CD4-positive, CD25-positive, alpha-beta regulatory T cell (primary cell): ENCODE measurements at regions not wholly inside any gene's neighbourhood (a gene's known extent, or its start where the extent isn't known, plus 50 kb on each side); places are given as distances from the start of the nearest gene placed in this dataset.
"Not testable (repeated sequence)": the region's sequence is repeated elsewhere in the genome, so short reads cannot be mapped to it uniquely, and the experiment has no call there.

Experiments used
- ATAC-seq, 2 donors: fragments of 150-1000 bp; cut with Tn5 transposase; one replicate each; pipeline ENCODE4 v1.10.0; 2021; ENCODE audit warnings: low read depth in 2 of 2, moderate number of reproducible peaks in 2 of 2, moderate library complexity in 1 of 2
- DNase-seq, 3 donors: peaks; one replicate each; pipeline versions ENCODE4 v3.0.0 to v3.0.0-alpha.2; 2012 to 2022; ENCODE audit warnings: mixed read lengths in 1 of 3
- H3K27ac ChIP-seq: one replicate; pipeline ENCODE4 v1.7.0; 2013; ENCODE audit warnings: mild to moderate bottlenecking, low read length; ENCODE audit not compliant: insufficient read depth, poor library complexity, severe bottlenecking
- H3K27me3 ChIP-seq: one replicate; pipeline ENCODE4 v1.7.0; 2013; ENCODE audit warnings: low read length; ENCODE audit not compliant: control insufficient read depth, insufficient read depth
- H3K36me3 ChIP-seq: one replicate; pipeline ENCODE4 v1.7.0; 2013; ENCODE audit warnings: mild to moderate bottlenecking, low read length, moderate library complexity; ENCODE audit not compliant: control insufficient read depth, insufficient read depth
- H3K4me1 ChIP-seq: 2 replicates; pipeline ENCODE4 v1.7.0; 2013; ENCODE audit warnings: mild to moderate bottlenecking, low read length; ENCODE audit not compliant: insufficient read depth, control insufficient read depth, poor library complexity, severe bottlenecking
- H3K4me3 ChIP-seq: one replicate; pipeline ENCODE4 v1.7.0; 2013; ENCODE audit warnings: low read depth, mild to moderate bottlenecking, low read length, moderate library complexity
- H3K9me3 ChIP-seq, 2 experiments: 1 replicate in 1 of 2; 2 replicates in 1 of 2; pipeline ENCODE4 v1.7.0; 2013; ENCODE audit warnings: low read length in 2 of 2, mild to moderate bottlenecking in 1 of 2, moderate library complexity in 1 of 2; ENCODE audit not compliant: control insufficient read depth in 2 of 2
- H3K27ac Mint-ChIP-seq, 3 donors: one replicate each; pipeline ENCODE4 v1.8.0; 2020 to 2022; ENCODE audit warnings: mild to moderate bottlenecking in 3 of 3, mixed read lengths in 3 of 3, moderate library complexity in 2 of 3
- H3K27me3 Mint-ChIP-seq: one replicate; pipeline ENCODE4 v1.8.0; 2022; ENCODE audit warnings: mild to moderate bottlenecking, mixed read lengths
- H3K36me3 Mint-ChIP-seq: one replicate; pipeline ENCODE4 v1.8.0; 2020; ENCODE audit warnings: mixed read lengths
- H3K4me1 Mint-ChIP-seq, 4 donors: one replicate each; pipeline ENCODE4 v1.8.0; 2020 to 2022; ENCODE audit warnings: mixed read lengths in 4 of 4, mild to moderate bottlenecking in 1 of 4
- H3K4me3 Mint-ChIP-seq, 4 donors: one replicate each; pipeline ENCODE4 v1.8.0; 2020 to 2022; ENCODE audit warnings: mild to moderate bottlenecking in 4 of 4, mixed read lengths in 4 of 4, moderate library complexity in 3 of 4
- H3K9me3 Mint-ChIP-seq, 7 donors: one replicate each; pipeline ENCODE4 v1.8.0; 2020 to 2022; ENCODE audit warnings: mixed read lengths in 7 of 7, mild to moderate bottlenecking in 3 of 7, moderate library complexity in 2 of 7

DNA sequence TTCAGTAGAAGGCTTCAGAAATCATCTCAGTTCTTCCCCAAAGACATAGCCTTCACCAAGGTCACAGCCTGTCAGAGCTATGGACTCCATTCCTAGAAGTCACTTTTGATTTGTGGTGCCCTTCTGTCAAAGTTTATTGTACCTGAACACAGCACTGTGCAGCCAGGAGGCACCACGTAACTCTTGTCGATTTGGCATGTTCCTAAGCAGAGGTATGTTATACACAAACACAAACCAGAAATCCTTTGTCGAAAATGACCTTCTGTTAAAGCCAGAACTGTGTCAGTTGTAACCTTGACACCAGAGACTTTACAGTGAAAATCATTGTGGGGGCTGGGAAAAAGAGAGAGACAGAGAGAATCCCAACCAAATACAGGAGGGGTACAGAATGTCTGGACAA lies 62.6 kb upstream of the SGPP2 start:
- H3K27me3 Mint-ChIP-seq, result no peaks in the 10 kb centered on the region
- Histone ChIP-seq H3K27ac (no peak overlapping the region), H3K9me3 (no peaks in the 10 kb centered on the region), H3K4me1 (no peaks in the 10 kb centered on the region), H3K27me3 (peaks cover 4% of the 10 kb centered on the region), H3K36me3 (no peaks in the 10 kb centered on the region), H3K4me3 (no peak overlapping the region)
- DNase-seq (no peak), ATAC-seq (no peak)
- H3K4me3 Mint-ChIP-seq, result no peak overlapping the region
- H3K4me1 Mint-ChIP-seq, result no peaks in the 10 kb centered on the region
- H3K36me3 Mint-ChIP-seq, result no peaks in the 10 kb centered on the region
- peaks cover 0 to 2% (median 0%) of the 10 kb centered on the region in 7 donors for H3K9me3 Mint-ChIP-seq
- H3K27ac Mint-ChIP-seq, result no peak overlapping the region

DNA sequence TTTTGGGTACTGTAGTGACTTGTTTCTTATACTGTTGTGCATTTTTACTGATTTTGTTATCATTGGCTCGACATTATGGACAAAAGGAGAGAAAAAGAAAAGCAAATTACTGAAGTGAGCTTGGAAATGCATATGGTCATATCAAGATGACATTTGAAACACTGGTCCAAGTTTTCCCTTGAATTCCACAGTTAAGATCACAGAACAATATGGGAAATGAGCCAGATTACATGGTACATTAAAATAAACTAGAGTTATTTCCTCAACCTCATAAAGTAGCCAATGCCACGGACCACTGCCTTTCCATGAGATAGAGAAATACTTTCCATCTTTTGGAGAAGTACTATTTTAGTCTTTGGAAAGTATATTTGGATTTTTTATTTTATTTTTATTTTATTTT lies 62.0 kb upstream of the SGPP2 start:
- H3K4me1 Mint-ChIP-seq, result no peaks in the 10 kb centered on the region
- ATAC-seq (no peak), DNase-seq (no peak)
- no peaks in the 10 kb centered on the region for H3K9me3 ChIP-seq
- no peaks in the 10 kb centered on the region for H3K36me3 Mint-ChIP-seq
- H3K27ac Mint-ChIP-seq, result no peak overlapping the region
- no peaks in the 10 kb centered on the region for H3K4me1 ChIP-seq
- peaks cover 4% of the 10 kb centered on the region for H3K27me3 ChIP-seq
- H3K4me3 Mint-ChIP-seq, result no peak overlapping the region
- no peaks in the 10 kb centered on the region for H3K36me3 ChIP-seq
- peaks cover 0 to 2% (median 0%) of the 10 kb centered on the region in 7 donors for H3K9me3 Mint-ChIP-seq
- no peak overlapping the region for H3K27ac ChIP-seq
- H3K27me3 Mint-ChIP-seq, result no peaks in the 10 kb centered on the region
- H3K4me3 ChIP-seq, result no peak overlapping the region

DNA sequence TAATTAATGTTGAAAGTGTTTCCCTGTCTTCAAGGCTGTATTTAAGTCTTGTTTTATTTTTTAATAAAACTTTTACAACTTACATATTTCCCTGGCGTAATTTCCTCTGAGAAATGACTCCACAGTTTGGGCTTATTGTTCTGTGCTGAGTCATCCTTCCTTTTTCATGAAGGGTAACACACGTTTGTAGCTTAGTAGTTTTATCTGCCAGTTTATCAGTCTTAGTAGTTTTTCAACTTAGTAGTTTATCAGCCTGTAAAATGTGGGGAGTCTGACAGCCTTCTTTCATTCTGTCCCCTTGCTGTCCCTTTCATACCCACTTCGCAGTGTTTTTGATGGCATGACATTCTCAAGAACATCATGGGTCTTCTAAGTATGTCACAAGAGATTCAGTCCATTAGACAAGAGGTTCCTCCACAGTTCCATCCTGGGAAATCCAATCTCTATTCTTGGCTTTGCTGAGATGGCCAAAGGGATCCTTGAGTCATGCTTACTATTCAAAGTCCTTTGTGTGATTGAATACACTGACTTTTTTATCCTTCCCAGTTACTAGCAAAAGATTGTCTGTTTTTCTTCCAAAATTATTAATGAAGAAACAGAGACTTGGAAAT lies 60.0 kb upstream of the SGPP2 start:
- H3K27me3 Mint-ChIP-seq, result no peaks in the 10 kb centered on the region
- no peaks in the 10 kb centered on the region for H3K36me3 ChIP-seq
- DNase-seq (peak in 1 of 3 donors; percentile 1), ATAC-seq (no peak)
- no peaks in the 10 kb centered on the region for H3K27me3 ChIP-seq
- peaks cover 3% of the 10 kb centered on the region for H3K36me3 Mint-ChIP-seq
- H3K4me1 Mint-ChIP-seq, result no peaks in the 10 kb centered on the region
- H3K27ac ChIP-seq, result no peak overlapping the region
- no peaks in the 10 kb centered on the region for H3K4me1 ChIP-seq
- no peak overlapping the region for H3K27ac Mint-ChIP-seq
- no peak overlapping the region for H3K4me3 ChIP-seq
- H3K9me3 Mint-ChIP-seq, result peaks cover 0 to 7% (median 2%) of the 10 kb centered on the region in 7 donors
- H3K4me3 Mint-ChIP-seq, result no peak overlapping the region
- H3K9me3 ChIP-seq, result no peaks in the 10 kb centered on the region

DNA sequence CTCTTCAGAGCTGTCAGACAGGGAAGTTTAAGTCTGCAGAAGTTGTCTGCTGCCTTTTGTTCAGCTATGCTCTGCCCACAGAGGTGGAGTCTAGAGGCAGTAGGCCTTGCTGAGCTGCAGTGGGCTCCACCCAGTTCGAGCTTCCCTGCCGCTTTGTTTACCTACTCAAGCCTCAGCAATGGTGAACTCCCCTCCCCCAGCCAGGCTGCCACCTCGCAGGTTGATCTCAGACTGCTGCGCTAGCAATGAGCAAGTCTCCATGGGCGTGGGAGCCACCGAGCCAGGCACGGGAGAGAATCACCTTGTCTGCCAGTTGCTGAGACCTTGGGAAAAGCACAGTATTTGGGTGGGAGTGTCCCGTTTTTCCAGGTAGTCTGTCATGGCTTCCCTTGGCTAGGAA lies 56.1 kb upstream of the SGPP2 start:
- not testable (repeated sequence) for H3K27ac ChIP-seq, H3K36me3 ChIP-seq, H3K36me3 Mint-ChIP-seq, H3K4me1 ChIP-seq, H3K4me3 ChIP-seq, H3K4me3 Mint-ChIP-seq, H3K27ac Mint-ChIP-seq, DNase-seq, H3K9me3 ChIP-seq, H3K4me1 Mint-ChIP-seq, H3K27me3 ChIP-seq, ATAC-seq, H3K27me3 Mint-ChIP-seq
- peaks cover 0 to 18% (median 5%) of the 10 kb centered on the region in 7 donors for H3K9me3 Mint-ChIP-seq

DNA sequence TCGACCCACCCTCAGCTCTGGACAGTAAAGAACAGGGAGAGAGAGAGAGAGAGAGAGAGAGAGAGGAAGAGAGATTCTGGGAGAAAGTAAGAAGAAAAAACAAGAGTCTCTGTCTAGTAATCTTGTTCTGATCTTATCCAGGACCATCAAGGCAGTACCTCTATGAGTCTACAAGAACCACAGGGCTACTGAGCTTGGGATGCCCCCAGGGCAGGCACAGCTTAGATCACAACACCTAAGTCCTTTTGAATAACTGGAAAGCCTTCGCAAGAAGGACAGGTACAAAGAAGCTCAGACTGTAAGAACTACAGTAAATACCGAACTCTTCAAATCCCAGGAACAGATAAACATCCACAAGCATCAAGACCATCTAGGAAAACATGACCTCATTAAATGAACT lies 51.4 kb upstream of the SGPP2 start:
- H3K36me3 Mint-ChIP-seq, result peaks cover 4% of the 10 kb centered on the region
- no peak overlapping the region for H3K27ac ChIP-seq
- no peaks in the 10 kb centered on the region for H3K4me1 Mint-ChIP-seq
- H3K4me3 ChIP-seq, result no peak overlapping the region
- peaks cover 0 to 20% (median 4%) of the 10 kb centered on the region in 7 donors for H3K9me3 Mint-ChIP-seq
- H3K27ac Mint-ChIP-seq, result no peak overlapping the region
- peaks cover 19% of the 10 kb centered on the region for H3K27me3 Mint-ChIP-seq
- no peaks in the 10 kb centered on the region for H3K4me1 ChIP-seq
- no peaks in the 10 kb centered on the region for H3K36me3 ChIP-seq
- H3K4me3 Mint-ChIP-seq, result no peak overlapping the region
- no peak for ATAC-seq
- DNase-seq, result no peak
- no peaks in the 10 kb centered on the region for H3K27me3 ChIP-seq
- H3K9me3 ChIP-seq, result peaks cover 3 to 6% of the 10 kb centered on the region in 2 experiments
